ENCODE measurements at regions not wholly inside any gene's neighbourhood (a gene's known extent, or its start where the extent isn't known, plus 50 kb on each side); places are given as distances from the start of the nearest gene placed in this dataset.

GRCh38 chr5:145478651-145479050 is 356.5 kb downstream of the PRELID2 start:
- H3F3A ChIP-seq (ENCODE audit: low read depth): no peaks in the 10 kb centered on the region
- no peak overlapping the region for H3K4me3 ChIP-seq (ENCODE audit: low read length, poor library complexity, severe bottlenecking)
- no peaks in the 10 kb centered on the region for H3K9me3 ChIP-seq (ENCODE audit: insufficient read depth, low read depth, low read length)
- no peak overlapping the region for H2AFZ ChIP-seq (ENCODE audit: low read length)
- TF ChIP-seq EZH2phosphoT487 (IDR thresholded peaks at IDR 0.05; ENCODE audit: borderline replicate concordance) (no peak), CTCF (conservative IDR thresholded peaks at IDR 0.05; ENCODE audit: low read length) (no peak)
- no peaks in the 10 kb centered on the region for H3K9me2 ChIP-seq (replicated peaks; ENCODE audit: low read depth, low read length)
- H3K4me1 ChIP-seq (ENCODE audit: insufficient read depth, low read length, poor library complexity, severe bottlenecking): no peaks in the 10 kb centered on the region
- no peaks in the 10 kb centered on the region for H3K36me3 ChIP-seq (ENCODE audit: insufficient read depth, low read length)
- no peak overlapping the region for H3K4me2 ChIP-seq (ENCODE audit: low read depth, low read length, poor library complexity, severe bottlenecking)
- no peaks in the 10 kb centered on the region for H4K20me1 ChIP-seq (ENCODE audit: insufficient read depth, low read length, poor library complexity, severe bottlenecking)
- H3K27me3 ChIP-seq (ENCODE audit: insufficient read depth, low read length, poor library complexity, severe bottlenecking): no peaks in the 10 kb centered on the region
- H3K9ac ChIP-seq (ENCODE audit: low read depth, low read length, poor library complexity, severe bottlenecking): no peak overlapping the region
- no peaks in the 10 kb centered on the region for H3K79me2 ChIP-seq (ENCODE audit: insufficient read depth, low read length)

GRCh38 chr5:145473042-145473642 is 362.0 kb downstream of the PRELID2 start:
- Histone ChIP-seq H3K9me3 (ENCODE audit: insufficient read depth, low read depth, low read length) (no peaks in the 10 kb centered on the region), H4K20me1 (ENCODE audit: insufficient read depth, low read length, poor library complexity, severe bottlenecking) (no peaks in the 10 kb centered on the region), H3F3A (ENCODE audit: low read depth) (0 out of 2 replicates have a peak, but pooled peaks cover 2% of the 10 kb centered on the region), H3K4me2 (ENCODE audit: low read depth, low read length, poor library complexity, severe bottlenecking) (no peak overlapping the region), H2AFZ (ENCODE audit: low read length) (no peak overlapping the region), H3K9ac (ENCODE audit: low read depth, low read length, poor library complexity, severe bottlenecking) (peak overlapping the region; percentile 20), H3K27me3 (ENCODE audit: insufficient read depth, low read length, poor library complexity, severe bottlenecking) (no peaks in the 10 kb centered on the region), H3K36me3 (ENCODE audit: insufficient read depth, low read length) (no peaks in the 10 kb centered on the region), H3K4me3 (ENCODE audit: low read length, poor library complexity, severe bottlenecking) (no peak overlapping the region), H3K4me1 (ENCODE audit: insufficient read depth, low read length, poor library complexity, severe bottlenecking) (peaks cover 43% of the 10 kb centered on the region), H3K79me2 (ENCODE audit: insufficient read depth, low read length) (no peaks in the 10 kb centered on the region), H3K9me2 (replicated peaks; ENCODE audit: low read depth, low read length) (no peaks in the 10 kb centered on the region)
- TF ChIP-seq EZH2phosphoT487 (IDR thresholded peaks at IDR 0.05; ENCODE audit: borderline replicate concordance): no peak
- no peak for TF ChIP-seq CTCF (conservative IDR thresholded peaks at IDR 0.05; ENCODE audit: low read length)

GRCh38 chr5:145471831-145472612 is 363.1 kb downstream of the PRELID2 start:
- H3K4me2 ChIP-seq (ENCODE audit: low read depth, low read length, poor library complexity, severe bottlenecking): peak overlapping the region; percentile 62
- no peaks in the 10 kb centered on the region for H3K36me3 ChIP-seq (ENCODE audit: insufficient read depth, low read length)
- H3K9ac ChIP-seq (ENCODE audit: low read depth, low read length, poor library complexity, severe bottlenecking): peak overlapping the region; percentile 20
- no peaks in the 10 kb centered on the region for H3K9me3 ChIP-seq (ENCODE audit: insufficient read depth, low read depth, low read length)
- H3K4me3 ChIP-seq (ENCODE audit: low read length, poor library complexity, severe bottlenecking): peak overlapping the region; percentile 26
- no peaks in the 10 kb centered on the region for H4K20me1 ChIP-seq (ENCODE audit: insufficient read depth, low read length, poor library complexity, severe bottlenecking)
- H3F3A ChIP-seq (ENCODE audit: low read depth): 0 out of 2 replicates have a peak, but pooled peaks cover 2% of the 10 kb centered on the region
- no peaks in the 10 kb centered on the region for H3K27me3 ChIP-seq (ENCODE audit: insufficient read depth, low read length, poor library complexity, severe bottlenecking)
- H3K9me2 ChIP-seq (replicated peaks; ENCODE audit: low read depth, low read length): no peaks in the 10 kb centered on the region
- peaks cover 43% of the 10 kb centered on the region for H3K4me1 ChIP-seq (ENCODE audit: insufficient read depth, low read length, poor library complexity, severe bottlenecking)
- TF ChIP-seq CTCF (conservative IDR thresholded peaks at IDR 0.05; ENCODE audit: low read length): no peak
- TF ChIP-seq EZH2phosphoT487 (IDR thresholded peaks at IDR 0.05; ENCODE audit: borderline replicate concordance): no peak
- no peaks in the 10 kb centered on the region for H3K79me2 ChIP-seq (ENCODE audit: insufficient read depth, low read length)
- H2AFZ ChIP-seq (ENCODE audit: low read length): no peak overlapping the region
